GM20000 (cell line): ENCODE measurements at regions not wholly inside any gene's neighbourhood (a gene's known extent, or its start where the extent isn't known, plus 50 kb on each side); places are given as distances from the start of the nearest gene placed in this dataset.

Source experiments
- DNase-seq: peaks from one replicate; pipeline ENCODE4 v3.0.0; 2012; ENCODE audit warnings: low spot score
- TF ChIP-seq, protein P1 (sequence below): IDR thresholded peaks from 2 replicates; pipeline ENCODE4 v1.5.1; 2012; ENCODE audit warnings: mild to moderate bottlenecking, control low read depth; ENCODE audit errors: extremely low read depth, missing control alignments

DNA sequence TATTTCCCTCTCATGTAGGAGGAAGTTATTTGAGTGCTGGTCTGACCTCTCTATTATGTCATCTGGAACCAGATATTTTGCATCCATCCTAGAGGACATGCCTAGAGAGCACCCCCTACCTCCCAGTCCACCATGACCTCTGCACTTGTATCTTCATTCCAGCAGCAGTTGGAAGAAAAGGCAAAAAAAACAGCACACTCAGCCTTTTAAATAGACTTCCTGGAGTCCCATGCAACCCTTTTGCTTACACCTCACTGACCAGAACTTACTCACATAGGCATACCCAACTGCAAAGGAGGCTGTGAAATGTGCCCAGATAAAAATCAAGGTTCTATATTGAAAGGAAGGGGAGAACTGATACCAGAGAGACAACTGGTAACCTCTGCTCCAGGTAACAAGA lies 92.3 kb upstream of the FHIT start:
- DNase-seq = no peak
- TF ChIP-seq, protein P1, sequence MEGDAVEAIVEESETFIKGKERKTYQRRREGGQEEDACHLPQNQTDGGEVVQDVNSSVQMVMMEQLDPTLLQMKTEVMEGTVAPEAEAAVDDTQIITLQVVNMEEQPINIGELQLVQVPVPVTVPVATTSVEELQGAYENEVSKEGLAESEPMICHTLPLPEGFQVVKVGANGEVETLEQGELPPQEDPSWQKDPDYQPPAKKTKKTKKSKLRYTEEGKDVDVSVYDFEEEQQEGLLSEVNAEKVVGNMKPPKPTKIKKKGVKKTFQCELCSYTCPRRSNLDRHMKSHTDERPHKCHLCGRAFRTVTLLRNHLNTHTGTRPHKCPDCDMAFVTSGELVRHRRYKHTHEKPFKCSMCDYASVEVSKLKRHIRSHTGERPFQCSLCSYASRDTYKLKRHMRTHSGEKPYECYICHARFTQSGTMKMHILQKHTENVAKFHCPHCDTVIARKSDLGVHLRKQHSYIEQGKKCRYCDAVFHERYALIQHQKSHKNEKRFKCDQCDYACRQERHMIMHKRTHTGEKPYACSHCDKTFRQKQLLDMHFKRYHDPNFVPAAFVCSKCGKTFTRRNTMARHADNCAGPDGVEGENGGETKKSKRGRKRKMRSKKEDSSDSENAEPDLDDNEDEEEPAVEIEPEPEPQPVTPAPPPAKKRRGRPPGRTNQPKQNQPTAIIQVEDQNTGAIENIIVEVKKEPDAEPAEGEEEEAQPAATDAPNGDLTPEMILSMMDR = no peak

DNA sequence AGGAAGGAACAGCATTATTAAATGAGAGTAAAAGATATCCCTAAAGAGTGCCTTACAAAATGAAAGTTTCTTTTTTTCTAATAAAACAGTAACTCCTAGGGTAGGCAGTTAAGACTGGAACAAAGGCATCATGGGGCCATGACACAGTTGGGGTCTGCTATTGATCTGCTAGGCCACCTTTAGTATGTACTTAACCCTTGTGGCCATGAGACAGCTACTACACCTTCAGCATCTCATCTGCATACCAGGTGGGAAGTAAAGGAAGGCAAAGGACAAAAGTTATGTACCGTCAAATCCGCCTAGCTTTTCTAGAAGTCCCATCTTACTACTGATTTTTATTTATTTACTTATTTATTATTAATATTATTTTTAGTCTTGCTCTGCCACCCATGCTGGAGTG lies 93.8 kb upstream of the FHIT start:
- DNase-seq = no peak

DNA sequence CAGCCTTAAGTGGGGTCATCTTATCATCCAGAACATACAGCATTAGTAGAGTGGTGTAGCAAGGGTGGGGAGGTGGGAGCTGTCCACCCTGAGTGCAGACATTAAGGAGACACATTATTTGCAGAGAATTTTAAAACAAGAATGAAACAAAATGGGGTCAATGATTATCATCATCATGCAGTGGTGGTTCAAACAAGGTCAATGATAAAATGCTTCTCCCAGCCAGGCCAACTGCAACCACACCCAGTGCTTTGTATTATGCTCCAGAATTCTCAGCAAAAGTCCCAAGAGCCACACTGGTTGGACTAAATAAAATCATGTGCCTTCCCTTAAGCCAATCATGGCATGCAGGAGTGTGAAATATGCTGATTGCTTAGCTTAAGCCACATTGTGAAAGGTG lies 96.7 kb upstream of the FHIT start:
- no peak for DNase-seq
- TF ChIP-seq, protein P1 = no peak

More for the DNA sequence above, 93.8 kb upstream of the FHIT start:
- TF ChIP-seq, protein P1 = no peak

DNA sequence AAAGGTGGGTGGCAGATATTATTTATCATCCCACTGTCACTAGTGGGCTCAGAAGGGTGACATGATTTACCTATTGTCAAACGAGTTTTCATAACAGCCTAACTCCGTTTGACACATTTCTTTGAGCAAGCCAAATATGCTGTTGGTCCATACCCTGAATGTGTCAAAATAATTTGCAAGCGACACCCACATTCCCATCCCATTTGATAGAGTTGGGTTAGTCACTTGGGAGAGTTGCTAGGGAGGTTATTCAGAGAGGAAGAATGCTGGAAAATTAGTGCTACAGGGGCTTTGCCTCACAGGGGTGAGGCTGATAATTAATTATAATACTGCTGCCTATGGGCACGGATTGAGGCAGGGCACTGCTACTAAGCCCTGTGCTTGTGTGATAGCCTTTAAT lies 98.5 kb upstream of the FHIT start:
- TF ChIP-seq, protein P1 = no peak
- DNase-seq = no peak

DNA sequence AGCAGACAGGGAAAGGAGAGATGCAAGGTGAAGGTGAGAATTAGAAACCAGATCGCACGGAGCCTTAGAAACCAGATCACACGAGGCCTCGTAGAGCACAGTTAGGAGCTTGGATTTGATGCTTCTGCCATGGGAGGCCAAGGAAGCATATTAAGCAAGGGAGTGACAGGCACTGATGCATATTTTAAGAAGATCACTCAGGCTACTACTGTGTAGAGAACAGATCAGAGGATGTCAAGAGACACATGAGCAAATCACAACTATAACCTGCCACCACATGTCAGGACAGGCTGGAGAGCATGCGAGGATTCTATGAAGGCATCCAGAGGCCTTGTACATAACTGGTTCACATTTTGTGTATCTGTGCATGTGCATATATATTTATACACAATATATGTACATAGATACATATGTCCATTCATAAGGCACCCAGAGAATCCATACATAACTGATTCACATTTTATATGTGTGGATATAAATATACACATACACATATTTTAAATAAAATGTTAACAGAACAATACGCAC lies 99.6 kb upstream of the FHIT start:
- no peak for DNase-seq
- TF ChIP-seq, protein P1 = no peak

DNA sequence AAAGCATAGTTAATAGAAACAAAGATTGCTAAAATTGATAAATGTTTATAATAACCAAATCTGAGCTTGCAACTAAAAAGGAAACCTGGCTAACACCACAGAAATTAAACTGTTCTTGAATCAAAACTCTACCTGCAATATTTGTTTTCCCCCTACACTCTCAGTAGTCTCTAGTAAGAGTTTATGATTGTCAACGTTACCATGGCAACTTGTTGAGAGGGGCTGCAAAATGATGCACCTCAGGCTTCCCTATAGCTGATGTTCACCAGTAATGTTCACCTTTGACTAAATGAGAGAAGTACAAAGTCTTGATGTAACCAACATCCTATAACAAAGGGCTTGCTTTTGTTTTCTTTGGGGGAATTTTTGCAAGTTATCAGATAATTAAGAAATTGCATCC lies 101.1 kb upstream of the FHIT start:
- TF ChIP-seq, protein P1 = no peak
- DNase-seq = no peak

DNA sequence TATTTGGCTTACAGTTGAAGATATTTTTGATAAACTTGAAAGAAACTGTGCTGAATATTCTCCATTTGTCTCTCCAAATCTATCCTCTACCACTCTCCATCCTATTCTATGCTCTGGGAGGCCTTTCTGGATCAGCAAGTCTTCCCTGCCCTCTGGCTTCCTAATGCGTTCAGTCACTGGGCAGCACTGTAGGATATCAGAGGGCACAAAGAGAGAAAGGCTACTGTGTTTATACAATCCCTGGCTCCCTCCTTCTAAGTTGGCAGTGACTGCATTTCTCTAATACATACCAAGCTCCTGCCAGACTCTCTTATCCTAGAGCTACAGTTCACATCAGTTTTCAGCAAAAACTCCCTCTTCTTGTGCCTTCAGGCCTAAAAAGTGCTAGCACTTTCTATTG lies 102.1 kb upstream of the FHIT start:
- TF ChIP-seq, protein P1 = no peak
- DNase-seq = no peak
